K562 (cell line): ENCODE measurements at regions not wholly inside any gene's neighbourhood (a gene's known extent, or its start where the extent isn't known, plus 50 kb on each side); places are given as distances from the start of the nearest gene placed in this dataset.

Source experiments
- GATAD2B ChIP-seq: fragments of 450-650 bp; IDR thresholded peaks from 2 replicates; pipeline ENCODE4 v1.6.1; 2017; ENCODE audit warnings: mild to moderate bottlenecking, borderline replicate concordance
- SAFB2 ChIP-seq: fragments of 200-400 bp; formaldehyde crosslinking; IDR thresholded peaks from 2 replicates; pipeline ENCODE4 v1.6.1; 2018; ENCODE audit warnings: borderline replicate concordance, low read length, low read depth, moderate library complexity; ENCODE audit not compliant: severe bottlenecking
- SP2 ChIP-seq: IDR thresholded peaks from 2 replicates; pipeline ENCODE4 v1.6.1; 2011; ENCODE audit warnings: mild to moderate bottlenecking, low read depth, low read length, moderate library complexity; ENCODE audit not compliant: poor library complexity, severe bottlenecking; ENCODE audit errors: extremely low read depth
- TCF7L2 ChIP-seq: fragments of 150-350 bp; IDR thresholded peaks from 2 replicates; pipeline ENCODE4 v1.6.1; 2016; ENCODE audit warnings: low read depth, mild to moderate bottlenecking, low read length, moderate library complexity
- XRCC4 ChIP-seq: IDR thresholded peaks from one replicate; pipeline ENCODE4 v1.6.1; 2011; ENCODE audit not compliant: insufficient read depth, insufficient read length; ENCODE audit errors: extremely low read depth
- ZC3H4 ChIP-seq: sonication (generic); formaldehyde crosslinking; IDR thresholded peaks from 2 replicates; pipeline ENCODE4 v1.9.0; 2021; ENCODE audit warnings: missing genetic modification reagents, borderline replicate concordance
- ZNF274 ChIP-seq: IDR thresholded peaks from 2 replicates; pipeline ENCODE4 v1.6.1; 2011; ENCODE audit warnings: low read depth, mild to moderate bottlenecking, low read length, moderate library complexity, borderline replicate concordance
- TF ChIP-seq, protein P1 (sequence below): fragments of 250-450 bp; sonication (Bioruptor Pico); IDR thresholded peaks from 2 replicates; pipeline ENCODE4 v1.4.0; 2020
- TF ChIP-seq, protein P2 (sequence below): fragments of 250-450 bp; sonication (Bioruptor Pico); IDR thresholded peaks from 2 replicates; pipeline ENCODE4 v1.5.0; 2022; ENCODE audit warnings: mild to moderate bottlenecking
- TF ChIP-seq, protein P3 (sequence below): fragments of 450-650 bp; conservative IDR thresholded peaks from 2 replicates; pipeline ENCODE4 v1.6.1; 2016; ENCODE audit warnings: missing genetic modification characterization, low read depth, mild to moderate bottlenecking, control low read depth, missing compliant biosample characterization

DNA sequence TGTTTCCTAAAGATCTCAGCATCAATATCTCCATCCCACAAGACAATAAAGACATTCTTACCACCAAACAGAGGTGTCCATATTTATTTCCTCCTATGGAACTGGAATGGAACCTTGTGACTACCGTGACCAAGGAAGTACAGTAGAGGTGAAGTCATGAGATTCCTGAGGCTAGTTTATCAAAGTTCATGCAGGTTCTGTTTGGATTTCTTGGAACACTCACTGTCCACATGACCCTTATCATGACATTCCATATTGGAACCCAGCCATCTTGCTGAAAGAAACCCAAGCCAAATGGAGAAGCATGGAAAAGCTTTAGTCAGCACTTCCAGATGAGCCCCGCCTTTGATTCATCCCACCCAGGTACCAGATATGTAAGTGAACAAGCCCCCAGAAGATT, 516.0 kb upstream of the POU3F3 start (continued):
- TF ChIP-seq, protein P1, sequence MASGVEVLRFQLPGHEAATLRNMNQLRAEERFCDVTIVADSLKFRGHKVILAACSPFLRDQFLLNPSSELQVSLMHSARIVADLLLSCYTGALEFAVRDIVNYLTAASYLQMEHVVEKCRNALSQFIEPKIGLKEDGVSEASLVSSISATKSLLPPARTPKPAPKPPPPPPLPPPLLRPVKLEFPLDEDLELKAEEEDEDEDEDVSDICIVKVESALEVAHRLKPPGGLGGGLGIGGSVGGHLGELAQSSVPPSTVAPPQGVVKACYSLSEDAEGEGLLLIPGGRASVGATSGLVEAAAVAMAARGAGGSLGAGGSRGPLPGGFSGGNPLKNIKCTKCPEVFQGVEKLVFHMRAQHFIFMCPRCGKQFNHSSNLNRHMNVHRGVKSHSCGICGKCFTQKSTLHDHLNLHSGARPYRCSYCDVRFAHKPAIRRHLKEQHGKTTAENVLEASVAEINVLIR (CRISPR knock-in tag): no peak
- TF ChIP-seq, protein P2, sequence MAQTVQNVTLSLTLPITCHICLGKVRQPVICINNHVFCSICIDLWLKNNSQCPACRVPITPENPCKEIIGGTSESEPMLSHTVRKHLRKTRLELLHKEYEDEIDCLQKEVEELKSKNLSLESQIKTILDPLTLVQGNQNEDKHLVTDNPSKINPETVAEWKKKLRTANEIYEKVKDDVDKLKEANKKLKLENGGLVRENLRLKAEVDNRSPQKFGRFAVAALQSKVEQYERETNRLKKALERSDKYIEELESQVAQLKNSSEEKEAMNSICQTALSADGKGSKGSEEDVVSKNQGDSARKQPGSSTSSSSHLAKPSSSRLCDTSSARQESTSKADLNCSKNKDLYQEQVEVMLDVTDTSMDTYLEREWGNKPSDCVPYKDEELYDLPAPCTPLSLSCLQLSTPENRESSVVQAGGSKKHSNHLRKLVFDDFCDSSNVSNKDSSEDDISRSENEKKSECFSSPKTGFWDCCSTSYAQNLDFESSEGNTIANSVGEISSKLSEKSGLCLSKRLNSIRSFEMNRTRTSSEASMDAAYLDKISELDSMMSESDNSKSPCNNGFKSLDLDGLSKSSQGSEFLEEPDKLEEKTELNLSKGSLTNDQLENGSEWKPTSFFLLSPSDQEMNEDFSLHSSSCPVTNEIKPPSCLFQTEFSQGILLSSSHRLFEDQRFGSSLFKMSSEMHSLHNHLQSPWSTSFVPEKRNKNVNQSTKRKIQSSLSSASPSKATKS (CRISPR knock-in tag): no peak
- TF ChIP-seq TCF7L2 (no peak), SP2 (no peak), SAFB2 (no peak), ZNF274 (no peak), XRCC4 (no peak), GATAD2B (no peak), ZC3H4 (CRISPR knock-in tag) (no peak)
- TF ChIP-seq, protein P3, sequence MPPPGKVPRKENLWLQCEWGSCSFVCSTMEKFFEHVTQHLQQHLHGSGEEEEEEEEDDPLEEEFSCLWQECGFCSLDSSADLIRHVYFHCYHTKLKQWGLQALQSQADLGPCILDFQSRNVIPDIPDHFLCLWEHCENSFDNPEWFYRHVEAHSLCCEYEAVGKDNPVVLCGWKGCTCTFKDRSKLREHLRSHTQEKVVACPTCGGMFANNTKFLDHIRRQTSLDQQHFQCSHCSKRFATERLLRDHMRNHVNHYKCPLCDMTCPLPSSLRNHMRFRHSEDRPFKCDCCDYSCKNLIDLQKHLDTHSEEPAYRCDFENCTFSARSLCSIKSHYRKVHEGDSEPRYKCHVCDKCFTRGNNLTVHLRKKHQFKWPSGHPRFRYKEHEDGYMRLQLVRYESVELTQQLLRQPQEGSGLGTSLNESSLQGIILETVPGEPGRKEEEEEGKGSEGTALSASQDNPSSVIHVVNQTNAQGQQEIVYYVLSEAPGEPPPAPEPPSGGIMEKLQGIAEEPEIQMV: no peak
